ENCODE measurements at regions not wholly inside any gene's neighbourhood (a gene's known extent, or its start where the extent isn't known, plus 50 kb on each side); places are given as distances from the start of the nearest gene placed in this dataset.

DNA sequence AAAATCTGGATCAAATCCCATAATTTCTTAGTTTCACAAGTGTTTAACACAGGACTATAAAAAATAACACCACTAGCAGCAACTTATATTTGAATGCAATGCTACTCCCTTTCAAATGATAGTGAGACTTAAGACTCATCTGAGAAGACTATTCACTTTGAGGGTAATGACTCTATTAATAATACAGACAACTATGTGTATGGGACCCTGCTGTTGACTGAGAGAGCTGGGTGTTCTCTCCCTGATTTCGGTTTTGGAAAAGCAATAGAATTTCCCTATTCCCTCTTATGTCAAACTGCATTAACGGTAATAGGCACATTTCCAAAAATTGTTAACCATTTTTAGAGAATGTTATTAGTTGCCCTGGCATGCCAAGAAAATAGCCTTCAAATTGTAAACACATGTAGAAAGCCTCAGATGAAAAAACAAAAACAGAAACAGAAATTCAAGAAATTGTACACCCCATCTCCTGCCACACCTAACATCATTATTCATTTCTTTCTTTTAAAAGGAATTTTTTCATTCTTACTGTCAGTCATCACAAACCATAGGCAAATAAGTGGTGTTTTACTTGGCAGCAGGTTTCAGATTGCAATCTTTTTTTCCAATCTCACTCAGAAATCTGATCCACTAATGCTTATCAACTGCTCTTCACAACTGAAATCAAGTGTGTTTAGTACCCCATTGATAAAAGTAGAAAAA, 153.7 kb downstream of the TFPI2 start:
- TF ChIP-seq, protein P1, sequence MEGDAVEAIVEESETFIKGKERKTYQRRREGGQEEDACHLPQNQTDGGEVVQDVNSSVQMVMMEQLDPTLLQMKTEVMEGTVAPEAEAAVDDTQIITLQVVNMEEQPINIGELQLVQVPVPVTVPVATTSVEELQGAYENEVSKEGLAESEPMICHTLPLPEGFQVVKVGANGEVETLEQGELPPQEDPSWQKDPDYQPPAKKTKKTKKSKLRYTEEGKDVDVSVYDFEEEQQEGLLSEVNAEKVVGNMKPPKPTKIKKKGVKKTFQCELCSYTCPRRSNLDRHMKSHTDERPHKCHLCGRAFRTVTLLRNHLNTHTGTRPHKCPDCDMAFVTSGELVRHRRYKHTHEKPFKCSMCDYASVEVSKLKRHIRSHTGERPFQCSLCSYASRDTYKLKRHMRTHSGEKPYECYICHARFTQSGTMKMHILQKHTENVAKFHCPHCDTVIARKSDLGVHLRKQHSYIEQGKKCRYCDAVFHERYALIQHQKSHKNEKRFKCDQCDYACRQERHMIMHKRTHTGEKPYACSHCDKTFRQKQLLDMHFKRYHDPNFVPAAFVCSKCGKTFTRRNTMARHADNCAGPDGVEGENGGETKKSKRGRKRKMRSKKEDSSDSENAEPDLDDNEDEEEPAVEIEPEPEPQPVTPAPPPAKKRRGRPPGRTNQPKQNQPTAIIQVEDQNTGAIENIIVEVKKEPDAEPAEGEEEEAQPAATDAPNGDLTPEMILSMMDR (IDR thresholded peaks at IDR 0.05) = no peak
- TF ChIP-seq POLR2A (IDR thresholded peaks at IDR 0.05) = no peak
